Hindlimb muscle (tissue), 1 donor: ENCODE measurements at regions not wholly inside any gene's neighbourhood (a gene's known extent, or its start where the extent isn't known, plus 50 kb on each side); places are given as distances from the start of the nearest gene placed in this dataset.
"Not testable (repeated sequence)": the region's sequence is repeated elsewhere in the genome, so short reads cannot be mapped to it uniquely, and the experiment has no call there.

Experiments used
- DNase-seq: peaks from one replicate; pipeline ENCODE4 v3.0.0-alpha.2; 2013

DNA sequence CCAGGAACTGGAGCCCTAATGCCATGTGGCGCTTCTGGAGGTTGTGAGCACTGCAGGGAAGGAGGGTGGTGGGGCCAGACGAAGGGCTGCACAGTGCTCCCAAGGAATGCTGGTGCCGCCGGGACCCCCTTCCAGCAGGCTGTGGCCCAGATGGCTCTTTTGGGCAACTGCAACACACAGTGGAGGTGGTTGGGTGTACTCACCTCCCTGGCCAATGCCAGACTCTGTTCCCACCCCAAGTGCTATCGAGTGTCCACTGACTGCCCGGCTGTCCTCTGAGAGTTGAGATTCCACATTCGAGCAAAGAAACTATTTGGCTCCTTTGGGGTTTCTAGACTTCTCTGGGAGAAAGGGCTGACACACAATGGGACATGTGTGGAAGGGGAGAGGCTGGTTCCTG is 167.9 kb downstream of the RGS9 start:
- no peak for DNase-seq

DNA sequence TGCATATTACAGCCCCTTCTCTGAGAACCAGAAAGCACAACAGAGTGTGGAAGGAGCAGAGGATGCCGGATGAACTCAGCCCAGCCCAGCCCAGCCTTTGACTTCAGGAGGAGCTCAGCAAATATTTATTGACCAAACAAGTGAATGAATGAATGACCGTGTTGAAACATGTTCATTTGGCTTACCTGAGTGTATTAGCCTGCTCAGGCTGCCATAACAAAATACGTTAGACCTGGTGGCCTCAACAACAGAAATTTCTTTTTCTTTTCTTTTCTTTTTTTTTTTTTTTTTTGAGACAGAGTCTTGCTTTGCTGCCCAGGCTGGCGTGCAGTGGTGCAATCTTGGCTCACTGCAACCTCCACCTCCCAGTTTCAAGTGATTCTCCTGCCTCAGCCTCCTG is 164.7 kb downstream of the RGS9 start:
- not testable (repeated sequence) for DNase-seq

DNA sequence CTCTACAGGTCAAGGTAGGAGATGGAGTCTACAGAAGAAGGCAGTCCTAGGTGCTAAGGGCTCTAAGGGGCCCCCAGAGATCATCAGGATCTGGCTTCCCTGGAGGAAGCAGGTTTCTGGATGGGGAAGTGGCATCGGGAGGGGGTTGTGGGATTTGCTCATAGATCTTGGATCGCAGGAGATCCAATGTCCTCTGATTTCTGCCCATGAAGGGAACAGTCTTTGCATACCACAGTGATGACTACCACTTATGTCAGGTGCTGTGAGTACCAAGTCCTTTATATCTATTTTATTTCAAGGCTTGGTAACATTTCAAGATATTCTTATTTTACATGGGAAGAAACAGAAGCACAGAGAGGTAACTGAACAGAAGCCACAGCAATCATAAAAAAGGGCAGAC is 164.0 kb downstream of the RGS9 start:
- no peak for DNase-seq

DNA sequence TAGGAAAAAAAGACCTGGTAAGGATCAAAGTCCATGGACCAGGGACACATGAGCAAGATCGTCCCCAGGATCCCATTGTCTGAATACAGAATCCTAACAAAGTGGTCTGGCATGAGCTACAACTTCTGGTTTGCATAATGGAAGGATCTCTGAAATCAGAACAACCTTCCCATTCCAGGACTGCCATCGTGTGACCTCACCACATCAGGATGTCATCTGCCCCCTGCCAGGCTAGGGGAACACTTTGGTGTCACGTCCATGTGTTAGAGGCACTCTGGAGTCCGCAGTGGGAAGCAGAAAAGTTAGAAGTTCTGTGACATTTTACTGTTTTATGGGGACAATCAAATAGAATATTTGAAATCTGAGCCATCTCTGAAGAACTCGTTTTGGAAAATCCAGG is 160.7 kb downstream of the RGS9 start:
- DNase-seq: no peak

DNA sequence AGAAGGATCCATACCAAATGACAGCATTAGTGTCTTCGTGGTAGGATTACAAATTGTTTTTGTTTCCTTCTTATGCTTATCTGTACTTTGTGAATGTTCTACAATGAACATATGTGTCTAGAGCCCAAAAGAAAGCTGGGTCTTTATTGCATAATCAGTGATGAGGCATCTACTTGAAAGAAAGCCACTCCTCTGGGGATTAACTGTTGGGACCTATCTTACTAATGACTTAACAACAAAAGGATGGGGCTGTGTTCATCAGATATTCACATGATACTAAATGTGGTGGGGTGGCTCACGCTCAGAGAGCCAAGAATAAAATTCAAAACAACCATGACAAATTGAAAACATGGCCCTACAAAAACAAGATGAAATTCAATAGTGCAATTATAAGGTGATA is 160.2 kb downstream of the RGS9 start:
- DNase-seq: no peak

DNA sequence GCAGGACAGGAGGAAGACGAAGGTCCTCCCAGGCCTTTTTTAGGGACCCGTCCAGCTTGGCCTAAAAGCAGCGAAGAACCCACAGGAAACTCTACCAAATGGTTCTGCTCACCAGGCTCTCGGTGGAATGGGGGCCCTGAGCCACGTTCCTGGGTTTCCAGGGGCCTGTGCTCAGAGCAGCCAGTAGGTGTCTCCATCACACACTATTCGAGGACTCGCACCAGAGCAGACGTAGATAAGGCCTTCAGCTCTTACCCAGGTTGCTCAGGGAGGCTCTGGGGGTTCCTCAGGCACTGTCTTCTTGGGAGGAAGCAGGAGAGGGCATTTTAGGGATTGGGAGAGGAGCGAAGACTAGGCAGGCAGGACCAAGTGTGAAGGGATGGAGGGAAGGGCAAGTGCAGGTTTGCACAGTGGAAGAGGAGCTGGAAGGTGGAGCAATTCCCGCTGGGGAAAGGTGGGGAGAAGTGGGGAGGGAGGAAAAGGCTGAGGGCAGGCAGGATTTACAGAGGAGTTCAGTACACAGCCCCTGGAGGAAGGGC is 157.1 kb downstream of the RGS9 start:
- peak; percentile 48 for DNase-seq

DNA sequence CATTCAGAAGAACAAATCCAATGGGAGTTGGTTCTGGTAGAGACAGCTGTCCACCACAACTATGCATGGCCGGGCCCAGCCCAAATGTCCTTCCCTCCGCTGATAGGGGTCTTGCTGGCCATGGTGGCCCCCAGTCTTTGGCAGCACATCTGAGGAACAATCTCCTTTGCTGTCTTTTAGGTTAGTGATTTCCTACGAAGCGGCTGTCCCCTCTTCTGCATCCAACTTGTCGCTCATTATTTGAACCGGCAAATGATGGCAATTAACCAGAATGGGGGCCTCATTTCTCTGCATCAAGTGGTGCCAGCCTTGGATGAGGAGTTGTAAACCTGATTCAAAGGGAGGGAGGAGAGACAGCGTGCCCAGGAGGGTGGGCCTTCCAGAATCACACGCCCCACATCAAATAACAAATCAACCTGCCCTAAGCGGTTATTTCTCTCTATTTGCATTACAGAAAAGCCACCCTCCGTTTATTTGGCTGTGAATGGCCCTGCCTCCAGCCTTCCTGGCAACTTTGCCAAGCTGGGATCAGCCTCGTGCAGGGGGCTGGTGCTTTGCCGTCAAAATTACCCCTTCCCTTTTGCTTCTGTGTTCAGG is 156.5 kb downstream of the RGS9 start:
- DNase-seq: no peak

DNA sequence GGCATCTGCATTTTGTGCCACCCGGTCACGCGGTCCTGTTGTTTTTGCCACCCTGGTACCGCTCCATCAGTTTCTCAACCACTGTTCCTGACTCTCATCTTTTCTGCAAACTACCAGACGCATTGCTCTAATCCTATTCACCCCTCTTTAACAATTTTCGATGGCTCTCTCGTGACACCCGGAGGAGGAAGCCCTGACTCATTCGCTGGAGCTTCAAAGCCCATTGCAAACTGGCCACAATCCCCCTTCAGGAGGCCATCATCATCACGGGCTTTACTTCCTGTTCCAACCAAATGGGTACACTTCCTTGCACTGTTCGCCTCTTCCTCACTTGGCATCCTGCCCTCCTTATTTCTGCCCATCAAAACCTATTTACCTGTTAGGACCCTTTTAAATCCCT is 155.3 kb downstream of the RGS9 start:
- DNase-seq: no peak

DNA sequence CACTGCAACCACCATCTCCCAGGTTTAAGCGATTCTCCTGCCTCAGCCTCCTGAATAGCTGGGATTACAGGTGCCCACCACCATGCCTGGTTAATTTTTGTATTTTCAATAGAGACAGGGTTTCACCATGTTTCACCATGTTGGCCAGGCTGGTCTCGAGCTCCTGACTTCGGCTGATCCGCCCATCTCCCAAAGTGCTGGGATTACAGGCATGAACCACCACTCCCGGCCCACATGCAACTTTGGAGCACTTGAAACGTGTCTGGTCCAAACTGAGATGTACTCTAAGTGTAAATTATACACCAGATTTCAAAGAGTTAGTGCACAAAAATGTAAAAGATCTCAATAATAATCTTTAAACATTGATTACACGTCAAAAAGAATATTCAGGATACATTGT is 154.1 kb downstream of the RGS9 start:
- not testable (repeated sequence) for DNase-seq

DNA sequence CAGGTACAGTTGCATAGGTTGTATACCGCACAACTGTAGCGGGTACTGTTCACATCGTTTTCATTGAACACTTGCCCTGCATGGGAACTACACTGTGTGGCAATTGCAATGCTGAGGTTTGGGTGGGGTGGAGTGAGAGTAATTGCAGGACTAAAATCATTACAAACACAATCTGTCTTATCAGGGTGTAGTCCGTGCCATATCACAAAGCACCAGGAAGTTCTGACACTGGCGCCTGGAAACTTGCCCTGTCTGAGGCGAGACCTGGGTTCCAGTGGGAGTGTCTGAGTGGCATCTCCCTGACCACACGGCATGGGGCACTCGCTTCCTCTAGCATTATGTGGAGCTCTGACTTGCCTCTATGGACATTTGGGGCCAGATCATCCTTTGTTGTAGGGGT is 153.4 kb downstream of the RGS9 start:
- DNase-seq: no peak

DNA sequence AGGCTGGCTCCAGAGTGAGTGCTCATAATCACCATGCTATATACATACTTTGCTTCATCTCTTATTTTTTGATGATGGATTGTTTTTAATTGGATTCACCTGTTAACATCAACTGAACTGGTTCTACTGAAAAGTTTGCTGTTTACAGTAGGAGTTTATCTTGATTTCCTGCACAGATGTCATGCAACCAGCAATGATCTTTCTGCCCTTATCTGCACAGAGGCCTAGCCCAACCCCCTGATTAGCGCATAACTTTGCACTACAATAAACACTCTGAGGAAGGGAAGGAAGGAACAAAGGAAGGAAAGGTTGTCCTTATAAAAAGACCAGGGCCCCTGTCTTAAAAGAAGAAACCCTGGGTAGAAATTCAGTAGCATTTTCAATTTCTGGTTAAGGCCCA is 152.9 kb downstream of the RGS9 start:
- DNase-seq: no peak

DNA sequence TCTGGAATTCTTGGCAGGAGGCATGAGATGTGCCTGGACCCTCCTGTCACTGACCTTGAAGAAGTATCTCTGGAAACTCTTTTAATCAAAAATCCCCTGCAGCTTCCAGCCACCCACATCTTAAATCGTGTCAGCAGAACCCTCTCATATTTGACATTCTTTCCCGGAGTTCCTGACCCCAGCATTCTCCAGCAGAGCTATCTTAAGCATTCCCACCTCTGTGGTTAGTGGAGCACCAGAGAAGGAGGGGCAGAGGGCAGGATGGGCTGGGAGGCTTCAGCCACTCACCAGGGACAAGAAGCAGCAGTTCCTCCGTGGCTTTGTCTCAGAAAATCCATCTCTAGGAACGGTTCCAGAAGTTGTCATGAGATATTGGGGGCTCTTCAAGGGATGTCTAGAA is 149.9 kb downstream of the RGS9 start:
- no peak for DNase-seq

DNA sequence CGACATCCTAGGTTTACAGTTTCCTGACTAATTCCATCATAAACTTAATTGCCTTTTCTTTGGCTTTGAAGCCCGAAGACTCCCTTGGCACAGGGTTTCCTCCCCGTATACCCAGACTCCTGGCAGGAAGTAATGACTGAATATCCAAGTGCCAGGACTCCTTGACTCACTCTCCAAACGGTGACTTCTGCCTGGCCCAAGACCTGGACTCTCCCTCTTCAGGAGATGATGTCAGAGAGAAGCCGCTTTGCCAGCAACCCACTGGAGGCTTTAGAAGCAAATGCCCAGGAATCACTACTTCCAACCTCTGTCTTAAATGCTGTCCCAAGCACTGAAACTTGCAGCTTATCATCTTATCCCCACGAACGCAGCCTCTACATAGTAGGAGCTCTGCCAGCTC is 146.5 kb downstream of the RGS9 start:
- no peak for DNase-seq

DNA sequence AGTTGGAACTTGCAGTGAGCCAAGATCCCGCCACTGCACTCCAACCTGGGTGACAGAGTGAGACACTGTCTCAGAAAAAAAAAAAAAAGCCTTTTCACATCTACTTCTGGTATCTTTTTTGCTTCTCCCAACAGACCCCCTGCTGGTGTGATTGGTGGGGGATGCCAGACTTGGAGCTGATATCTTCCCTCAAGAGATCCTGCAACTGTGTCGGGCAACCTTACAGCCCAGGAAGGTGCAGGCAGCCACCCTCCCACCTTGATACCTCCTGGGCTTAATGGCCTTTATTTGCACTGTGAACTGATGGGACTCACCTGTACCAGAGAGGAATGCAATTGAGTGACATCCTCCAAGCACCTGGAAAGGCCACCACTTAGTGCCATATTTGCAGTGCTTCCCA is 142.3 kb downstream of the RGS9 start:
- DNase-seq: no peak

DNA sequence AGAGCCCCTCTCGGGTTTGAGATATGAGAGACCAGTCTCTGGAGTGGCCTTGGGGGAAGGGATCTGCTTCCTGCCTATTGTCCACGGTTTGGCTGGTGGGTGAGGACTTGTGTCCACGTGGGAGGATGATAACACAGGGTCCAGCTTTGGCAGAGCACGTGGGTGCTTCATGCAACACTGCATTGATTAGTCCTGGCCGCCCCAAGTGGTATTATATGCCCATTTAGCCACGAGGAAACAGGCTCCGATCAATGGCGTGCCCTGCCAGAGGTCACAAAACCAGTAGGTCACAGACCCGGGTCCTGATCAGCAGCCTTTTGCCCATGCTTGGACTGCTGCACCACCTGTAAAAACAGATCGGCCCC is 141.6 kb downstream of the RGS9 start:
- no peak for DNase-seq

DNA sequence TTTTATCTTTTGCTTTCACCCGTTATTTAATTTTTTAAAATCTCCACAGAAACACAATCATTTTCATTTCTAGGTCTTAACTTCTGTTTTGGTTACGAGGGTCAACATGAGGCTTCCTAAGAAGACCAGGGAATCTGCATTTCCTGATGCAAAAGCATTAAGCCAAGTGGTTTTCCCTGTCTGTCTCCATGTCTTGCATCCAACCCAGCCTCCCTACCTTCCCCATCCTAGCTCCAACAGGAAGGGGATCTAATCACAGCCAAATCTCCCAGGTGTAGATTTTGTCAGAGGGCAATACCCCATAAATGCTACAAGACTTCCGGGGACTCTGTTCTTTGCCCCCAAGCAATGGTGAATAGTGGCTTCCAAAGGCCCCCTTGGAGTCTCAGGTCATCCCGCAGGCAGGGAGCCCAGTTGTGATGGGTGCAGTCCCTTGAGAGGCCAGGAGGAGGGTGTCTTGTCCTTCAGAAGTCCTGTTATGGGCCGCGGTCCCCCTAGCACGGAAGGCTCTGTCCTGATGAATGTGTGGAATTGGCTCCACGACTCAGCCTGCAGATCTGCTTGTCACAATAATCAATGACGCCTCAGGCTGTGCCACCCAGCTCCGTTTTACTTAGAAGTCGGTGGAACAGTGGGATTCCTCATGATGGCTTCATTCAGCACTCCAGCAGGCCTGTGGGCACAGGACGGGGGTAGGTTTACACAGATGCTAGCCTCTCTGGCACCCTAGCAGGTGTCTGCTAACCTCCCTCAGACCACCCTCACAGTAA is 141.1 kb downstream of the RGS9 start:
- DNase-seq: no peak

DNA sequence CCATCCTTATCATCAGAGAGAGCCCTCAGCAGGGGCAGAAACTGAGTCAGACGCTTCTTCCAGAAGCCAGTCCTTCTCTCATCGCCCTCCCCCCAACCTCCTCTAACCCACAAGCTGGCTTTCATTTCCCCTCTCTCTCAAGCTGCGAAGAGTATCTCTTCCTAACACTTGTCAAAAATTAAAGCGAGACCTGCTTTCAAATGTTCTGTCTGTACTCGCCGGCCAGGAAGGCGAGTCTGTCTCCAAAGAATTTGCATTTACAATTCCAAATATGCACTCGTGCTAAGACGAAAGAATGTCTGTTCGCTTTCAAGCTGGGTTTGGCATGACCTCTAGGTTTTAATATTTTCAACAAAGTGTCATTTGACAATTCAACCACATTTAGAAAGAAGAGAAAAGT is 140.4 kb downstream of the RGS9 start:
- DNase-seq: no peak
